GM23338 (cell line): ENCODE measurements at regions not wholly inside any gene's neighbourhood (a gene's known extent, or its start where the extent isn't known, plus 50 kb on each side); places are given as distances from the start of the nearest gene placed in this dataset.

ENCODE experiments used
- CREB1 ChIP-seq: fragments of 250-450 bp; sonication (Bioruptor Pico); IDR thresholded peaks from 2 replicates; pipeline ENCODE4 v1.5.0; 2020; ENCODE audit warnings: low read depth, mild to moderate bottlenecking, moderate library complexity
- EZH2 ChIP-seq: fragments of 200-600 bp; sonication (generic); IDR thresholded peaks from one replicate; pipeline ENCODE4 v1.8.0; 2017; ENCODE audit warnings: antibody characterized with exemption, mild to moderate bottlenecking, low read depth; ENCODE audit not compliant: unreplicated experiment
- EZH2phosphoT487 ChIP-seq: fragments of 200-600 bp; sonication (generic); IDR thresholded peaks from one replicate; pipeline ENCODE4 v1.8.1; 2018; ENCODE audit warnings: antibody characterized with exemption; ENCODE audit not compliant: unreplicated experiment
- POLR2AphosphoS5 ChIP-seq: IDR thresholded peaks from 2 replicates; pipeline ENCODE4 v1.6.1; 2016; ENCODE audit warnings: antibody characterized with exemption, low read depth
- STAT1 ChIP-seq: IDR thresholded peaks from one replicate; pipeline ENCODE4 v1.6.1; 2016; ENCODE audit warnings: antibody characterized with exemption; ENCODE audit not compliant: unreplicated experiment
- ZNF114 ChIP-seq: fragments of 250-450 bp; sonication (Bioruptor Pico); IDR thresholded peaks from 2 replicates; pipeline ENCODE4 v1.5.0; 2020; ENCODE audit warnings: mild to moderate bottlenecking, moderate library complexity
- TF ChIP-seq, protein P1 (sequence below), 2 experiments: fragments of 200-600 bp in 1 of 2; sonication (generic) in 1 of 2; conservative IDR thresholded peaks; 2 replicates each; pipeline versions ENCODE4 v1.5.1 to v1.6.1; 2016 to 2017; ENCODE audit warnings: antibody characterized with exemption in 2 of 2, low read depth in 2 of 2, mild to moderate bottlenecking in 2 of 2, moderate library complexity in 1 of 2
- TF ChIP-seq, protein P2 (sequence below): IDR thresholded peaks from one replicate; pipeline ENCODE4 v1.6.1; 2018; ENCODE audit warnings: antibody characterized with exemption; ENCODE audit not compliant: unreplicated experiment

DNA sequence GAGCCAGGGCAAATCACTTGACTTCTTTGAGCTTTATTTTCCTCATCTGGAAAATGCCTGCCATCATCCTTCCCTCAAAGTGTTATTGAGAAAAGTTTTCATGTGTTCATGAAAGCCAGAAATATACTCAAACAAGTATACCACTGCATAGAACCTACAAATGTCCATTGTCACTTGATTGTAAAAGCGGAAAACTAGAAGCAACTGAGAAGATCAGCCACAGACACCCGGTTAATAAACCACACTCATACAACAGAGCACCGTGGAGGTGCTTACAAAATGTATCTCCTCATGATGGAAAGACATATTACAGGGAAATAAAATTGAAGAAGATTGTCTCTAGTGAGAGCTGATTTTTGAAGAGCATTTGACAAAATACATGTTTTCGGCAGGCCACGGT, 117.2 kb upstream of the MSX2 start:
- TF ChIP-seq EZH2phosphoT487 (no peak), POLR2AphosphoS5 (no peak), ZNF114 (no peak), EZH2 (no peak), STAT1 (no peak), CREB1 (CRISPR knock-in tag) (no peak)
- TF ChIP-seq, protein P1, sequence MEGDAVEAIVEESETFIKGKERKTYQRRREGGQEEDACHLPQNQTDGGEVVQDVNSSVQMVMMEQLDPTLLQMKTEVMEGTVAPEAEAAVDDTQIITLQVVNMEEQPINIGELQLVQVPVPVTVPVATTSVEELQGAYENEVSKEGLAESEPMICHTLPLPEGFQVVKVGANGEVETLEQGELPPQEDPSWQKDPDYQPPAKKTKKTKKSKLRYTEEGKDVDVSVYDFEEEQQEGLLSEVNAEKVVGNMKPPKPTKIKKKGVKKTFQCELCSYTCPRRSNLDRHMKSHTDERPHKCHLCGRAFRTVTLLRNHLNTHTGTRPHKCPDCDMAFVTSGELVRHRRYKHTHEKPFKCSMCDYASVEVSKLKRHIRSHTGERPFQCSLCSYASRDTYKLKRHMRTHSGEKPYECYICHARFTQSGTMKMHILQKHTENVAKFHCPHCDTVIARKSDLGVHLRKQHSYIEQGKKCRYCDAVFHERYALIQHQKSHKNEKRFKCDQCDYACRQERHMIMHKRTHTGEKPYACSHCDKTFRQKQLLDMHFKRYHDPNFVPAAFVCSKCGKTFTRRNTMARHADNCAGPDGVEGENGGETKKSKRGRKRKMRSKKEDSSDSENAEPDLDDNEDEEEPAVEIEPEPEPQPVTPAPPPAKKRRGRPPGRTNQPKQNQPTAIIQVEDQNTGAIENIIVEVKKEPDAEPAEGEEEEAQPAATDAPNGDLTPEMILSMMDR (conservative IDR thresholded peaks at IDR 0.05; ENCODE audit: low read depth in 2 of 2): no peak
- TF ChIP-seq, protein P2, sequence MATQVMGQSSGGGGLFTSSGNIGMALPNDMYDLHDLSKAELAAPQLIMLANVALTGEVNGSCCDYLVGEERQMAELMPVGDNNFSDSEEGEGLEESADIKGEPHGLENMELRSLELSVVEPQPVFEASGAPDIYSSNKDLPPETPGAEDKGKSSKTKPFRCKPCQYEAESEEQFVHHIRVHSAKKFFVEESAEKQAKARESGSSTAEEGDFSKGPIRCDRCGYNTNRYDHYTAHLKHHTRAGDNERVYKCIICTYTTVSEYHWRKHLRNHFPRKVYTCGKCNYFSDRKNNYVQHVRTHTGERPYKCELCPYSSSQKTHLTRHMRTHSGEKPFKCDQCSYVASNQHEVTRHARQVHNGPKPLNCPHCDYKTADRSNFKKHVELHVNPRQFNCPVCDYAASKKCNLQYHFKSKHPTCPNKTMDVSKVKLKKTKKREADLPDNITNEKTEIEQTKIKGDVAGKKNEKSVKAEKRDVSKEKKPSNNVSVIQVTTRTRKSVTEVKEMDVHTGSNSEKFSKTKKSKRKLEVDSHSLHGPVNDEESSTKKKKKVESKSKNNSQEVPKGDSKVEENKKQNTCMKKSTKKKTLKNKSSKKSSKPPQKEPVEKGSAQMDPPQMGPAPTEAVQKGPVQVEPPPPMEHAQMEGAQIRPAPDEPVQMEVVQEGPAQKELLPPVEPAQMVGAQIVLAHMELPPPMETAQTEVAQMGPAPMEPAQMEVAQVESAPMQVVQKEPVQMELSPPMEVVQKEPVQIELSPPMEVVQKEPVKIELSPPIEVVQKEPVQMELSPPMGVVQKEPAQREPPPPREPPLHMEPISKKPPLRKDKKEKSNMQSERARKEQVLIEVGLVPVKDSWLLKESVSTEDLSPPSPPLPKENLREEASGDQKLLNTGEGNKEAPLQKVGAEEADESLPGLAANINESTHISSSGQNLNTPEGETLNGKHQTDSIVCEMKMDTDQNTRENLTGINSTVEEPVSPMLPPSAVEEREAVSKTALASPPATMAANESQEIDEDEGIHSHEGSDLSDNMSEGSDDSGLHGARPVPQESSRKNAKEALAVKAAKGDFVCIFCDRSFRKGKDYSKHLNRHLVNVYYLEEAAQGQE: no peak
